CD4-positive, alpha-beta T cell treated with Interleukin-4 for 1 hour (primary cell): ENCODE measurements at regions not wholly inside any gene's neighbourhood (a gene's known extent, or its start where the extent isn't known, plus 50 kb on each side); places are given as distances from the start of the nearest gene placed in this dataset.
A peak's percentile ranks its signal among the peaks of the same experiment; 100 is the strongest.
"Not testable (repeated sequence)": the region's sequence is repeated elsewhere in the genome, so short reads cannot be mapped to it uniquely, and the experiment has no call there.

ENCODE experiments used
- DNase-seq, 2 donors: peaks; one replicate each; pipeline ENCODE4 v3.0.0-alpha.2; 2020 to 2022

- DNase-seq: not testable (repeated sequence)
Observed at GRCh38 chr1:206366131-206366530, 104.1 kb upstream of the IKBKE start.

- DNase-seq: not testable (repeated sequence)
Observed at GRCh38 chr1:206366772-206367171, 103.5 kb upstream of the IKBKE start.

- not testable (repeated sequence) for DNase-seq
Observed at GRCh38 chr1:206367955-206368622, 102.2 kb upstream of the IKBKE start.

GRCh38 chr1:206374725-206375124 is 95.6 kb upstream of the IKBKE start:
- DNase-seq: not testable (repeated sequence)

GRCh38 chr1:206375552-206375951 is 94.7 kb upstream of the IKBKE start:
- not testable (repeated sequence) for DNase-seq

- DNase-seq: not testable (repeated sequence)
Observed at GRCh38 chr1:206378506-206378905, 91.8 kb upstream of the IKBKE start.

GRCh38 chr1:206379245-206379644 is 91.0 kb upstream of the IKBKE start:
- DNase-seq: not testable (repeated sequence)

GRCh38 chr1:206380163-206380790 is 90.0 kb upstream of the IKBKE start:
- DNase-seq: peak in 1 of 2 donors; percentile 38

GRCh38 chr1:206380791-206381610 is 89.3 kb upstream of the IKBKE start:
- DNase-seq: peak in 1 of 2 donors; percentile 2

- DNase-seq: peak; percentile 38 to 65
Observed at GRCh38 chr1:206384029-206384807, 86.1 kb upstream of the IKBKE start.

GRCh38 chr1:206384891-206385290 is 85.4 kb upstream of the IKBKE start:
- DNase-seq: not testable (repeated sequence)

GRCh38 chr1:206387631-206388030 is 82.6 kb upstream of the IKBKE start:
- not testable (repeated sequence) for DNase-seq

- DNase-seq: not testable (repeated sequence)
Observed at GRCh38 chr1:206391903-206392302, 78.4 kb upstream of the IKBKE start.

GRCh38 chr1:206397501-206397900 is 72.8 kb upstream of the IKBKE start:
- not testable (repeated sequence) for DNase-seq

GRCh38 chr1:206398261-206398660 is 72.0 kb upstream of the IKBKE start:
- not testable (repeated sequence) for DNase-seq

- not testable (repeated sequence) for DNase-seq
Observed at GRCh38 chr1:206403612-206404307, 66.5 kb upstream of the IKBKE start.

GRCh38 chr1:206404309-206405027 is 65.8 kb upstream of the IKBKE start:
- not testable (repeated sequence) for DNase-seq

GRCh38 chr1:206405282-206405681 is 65.0 kb upstream of the IKBKE start:
- not testable (repeated sequence) for DNase-seq

GRCh38 chr1:206408371-206409288 is 61.6 kb upstream of the IKBKE start:
- DNase-seq: not testable (repeated sequence)

- no peak for DNase-seq
Observed at GRCh38 chr1:206411321-206411720, 59.0 kb upstream of the IKBKE start.
